ENCODE measurements at regions not wholly inside any gene's neighbourhood (a gene's known extent, or its start where the extent isn't known, plus 50 kb on each side); places are given as distances from the start of the nearest gene placed in this dataset.

DNA sequence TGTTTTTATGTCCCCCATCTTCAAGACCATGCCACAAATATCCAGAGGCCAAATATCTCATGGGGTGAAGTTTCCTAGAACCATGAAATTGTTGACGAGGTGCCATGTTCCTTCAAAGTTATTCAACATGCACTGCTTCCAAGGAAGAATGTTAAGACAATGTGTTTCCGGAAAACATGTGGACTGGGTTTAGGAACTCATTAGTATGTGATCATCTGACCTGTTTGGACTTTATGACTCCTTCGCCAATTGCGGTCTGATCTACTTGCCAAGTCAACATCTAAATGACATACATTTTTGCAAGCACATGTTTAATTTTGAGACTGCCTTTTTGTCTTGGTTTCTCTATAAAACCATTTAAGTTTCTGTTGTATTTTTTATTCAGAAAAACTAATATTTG, 234.8 kb downstream of the MAF start:
- DNase-seq = no peak

DNA sequence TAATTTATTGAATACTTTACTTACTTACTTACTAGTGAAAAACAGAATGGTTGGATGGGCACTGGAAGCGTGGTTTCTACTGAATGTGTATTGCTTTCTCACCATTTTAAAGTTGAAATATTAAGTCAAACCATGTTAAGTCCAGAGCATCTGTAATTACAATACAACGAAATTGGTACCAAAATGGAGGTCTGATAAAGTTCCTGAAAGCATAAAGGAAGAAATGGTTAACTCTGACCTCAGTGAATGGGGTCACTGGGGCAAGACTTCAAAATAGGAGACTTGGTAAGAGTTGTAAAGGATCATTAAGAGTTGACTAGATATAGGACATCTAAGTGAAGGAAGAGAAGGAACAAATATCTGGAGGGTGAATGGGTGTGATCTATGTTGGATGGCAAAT, 237.1 kb downstream of the MAF start:
- no peak for DNase-seq

DNA sequence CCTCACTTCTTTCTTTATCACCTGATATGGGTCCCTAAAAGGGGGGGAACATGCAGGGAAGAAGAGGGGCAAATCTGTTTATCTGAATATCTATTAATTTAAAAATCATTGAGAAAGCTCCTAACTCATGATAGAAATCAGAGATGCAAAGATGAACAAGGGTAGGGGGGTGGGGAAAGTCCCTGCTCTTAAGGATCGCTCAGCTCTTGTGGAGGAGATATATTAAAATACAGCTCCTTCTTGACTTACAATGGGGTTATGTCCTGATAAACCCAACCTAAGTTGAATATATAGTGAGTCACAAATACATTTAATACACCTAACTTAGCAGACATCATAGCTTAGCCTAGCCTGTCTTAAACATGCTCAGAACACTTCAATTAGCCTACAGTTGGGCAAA, 237.5 kb downstream of the MAF start:
- DNase-seq = no peak

DNA sequence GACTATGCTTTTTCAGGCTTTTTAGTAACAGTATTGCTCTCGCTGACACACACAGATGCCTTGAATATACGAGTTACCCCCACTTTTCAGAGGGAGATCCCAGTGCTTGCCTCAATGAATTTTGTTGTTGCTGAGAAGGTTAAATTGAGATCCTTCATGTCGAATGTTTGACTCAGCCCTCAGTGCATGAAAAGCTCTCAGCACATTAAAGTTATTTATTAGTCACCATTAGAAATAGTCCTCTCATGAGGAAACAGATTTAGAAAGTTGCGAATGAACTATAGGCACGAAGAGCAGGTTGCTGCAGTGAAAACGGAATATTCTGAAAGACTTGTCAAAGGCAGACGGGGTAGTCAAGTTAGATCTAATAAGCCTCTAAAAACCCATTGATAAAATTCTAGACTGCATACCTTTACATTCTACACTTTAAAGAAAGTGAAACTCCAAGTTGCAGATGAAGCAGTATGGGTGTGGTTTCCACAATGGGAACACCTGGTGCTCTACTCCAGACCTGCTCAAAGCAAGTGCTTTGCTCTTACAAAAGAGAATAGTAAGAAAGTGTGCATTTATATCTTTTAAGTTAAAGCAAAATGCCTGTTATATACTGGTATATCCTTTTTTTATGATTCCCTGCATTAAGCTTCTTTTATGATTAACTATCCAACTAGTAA, 238.1 kb downstream of the MAF start:
- DNase-seq = no peak

DNA sequence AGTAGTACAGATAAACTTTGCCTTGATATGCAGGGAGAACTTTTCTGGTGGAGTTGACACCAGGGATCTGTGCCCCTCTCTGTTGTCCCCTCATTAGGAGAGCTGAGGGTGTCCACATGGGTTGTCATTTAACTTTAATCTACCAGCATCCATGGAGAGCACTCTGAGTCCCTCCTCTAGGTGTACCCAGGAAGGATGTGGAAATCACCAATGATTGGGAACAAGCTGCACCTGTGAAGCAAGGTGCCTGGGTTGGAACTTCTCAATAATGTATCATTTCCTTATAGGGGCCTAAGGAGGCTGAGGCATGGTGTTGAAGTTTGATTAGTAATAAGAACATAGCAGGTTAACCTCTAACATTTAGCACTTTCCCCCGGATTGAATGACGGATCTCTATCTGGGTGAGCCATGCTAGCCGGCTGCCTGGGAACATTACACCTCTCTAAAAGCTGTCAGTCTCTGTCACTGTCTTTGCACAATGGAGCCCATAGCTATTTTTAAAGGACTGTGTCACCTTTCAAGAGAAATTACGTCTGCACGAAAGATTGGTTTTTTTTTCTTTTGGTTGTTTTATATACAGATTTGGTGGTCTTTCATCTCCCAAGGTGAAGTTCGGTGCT, 239.3 kb downstream of the MAF start:
- DNase-seq = no peak

DNA sequence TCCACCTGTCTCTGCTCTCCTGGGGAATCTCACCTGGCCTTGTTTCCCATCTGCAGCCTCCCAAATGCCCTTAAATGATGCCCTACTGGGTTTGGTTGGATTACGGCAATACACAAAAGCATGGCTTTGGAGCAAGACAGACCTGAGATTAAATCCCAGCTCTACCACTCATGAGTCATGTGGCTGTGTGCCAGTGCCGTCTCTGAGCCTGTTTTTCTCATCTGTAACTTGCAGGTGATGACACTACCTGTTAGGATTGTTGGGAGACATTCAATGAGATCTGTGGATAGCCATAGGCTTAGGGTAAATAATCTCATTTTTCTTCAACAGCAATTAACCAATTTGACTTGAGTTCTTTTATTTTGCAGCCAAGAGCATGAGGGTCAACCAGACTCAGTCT, 240.3 kb downstream of the MAF start:
- no peak for DNase-seq

DNA sequence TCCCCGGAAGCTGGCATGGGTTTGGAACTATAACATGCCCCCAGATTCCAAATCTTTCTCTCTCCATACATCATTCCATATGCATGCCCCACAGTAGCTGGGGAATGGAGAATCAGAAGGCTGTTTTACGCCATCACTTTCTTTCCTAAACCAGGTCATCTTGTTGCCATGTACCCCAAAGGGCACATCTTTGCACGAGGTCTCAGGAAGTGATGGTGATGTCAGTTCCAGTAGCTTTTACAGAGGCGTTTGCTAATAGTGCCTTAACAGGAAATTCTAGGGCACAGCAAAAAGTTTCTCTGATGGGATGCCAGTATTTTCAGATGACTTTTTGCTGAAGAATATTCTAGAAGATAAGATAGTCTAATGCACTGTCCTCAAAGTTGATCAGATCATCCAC, 241.5 kb downstream of the MAF start:
- no peak for DNase-seq

DNA sequence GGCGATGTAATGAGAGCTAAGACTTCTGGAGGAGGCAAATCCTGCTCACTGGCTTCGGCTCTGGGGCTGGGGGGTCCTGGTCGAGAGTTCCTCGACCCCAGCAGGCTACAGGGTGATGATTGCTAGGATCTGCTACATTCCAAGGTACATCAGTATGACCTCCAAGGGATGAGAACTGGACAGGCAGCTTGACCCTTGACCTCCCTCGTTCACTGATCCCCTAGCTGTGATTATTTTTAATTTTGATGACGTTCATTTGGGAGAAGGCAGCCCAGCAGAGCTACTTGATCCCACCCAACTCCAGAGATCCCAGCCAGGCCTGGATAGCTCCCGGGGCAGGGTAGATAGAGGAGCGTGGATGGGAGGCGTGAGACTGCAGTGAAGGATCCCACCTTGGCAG, 242.3 kb downstream of the MAF start:
- DNase-seq = no peak

DNA sequence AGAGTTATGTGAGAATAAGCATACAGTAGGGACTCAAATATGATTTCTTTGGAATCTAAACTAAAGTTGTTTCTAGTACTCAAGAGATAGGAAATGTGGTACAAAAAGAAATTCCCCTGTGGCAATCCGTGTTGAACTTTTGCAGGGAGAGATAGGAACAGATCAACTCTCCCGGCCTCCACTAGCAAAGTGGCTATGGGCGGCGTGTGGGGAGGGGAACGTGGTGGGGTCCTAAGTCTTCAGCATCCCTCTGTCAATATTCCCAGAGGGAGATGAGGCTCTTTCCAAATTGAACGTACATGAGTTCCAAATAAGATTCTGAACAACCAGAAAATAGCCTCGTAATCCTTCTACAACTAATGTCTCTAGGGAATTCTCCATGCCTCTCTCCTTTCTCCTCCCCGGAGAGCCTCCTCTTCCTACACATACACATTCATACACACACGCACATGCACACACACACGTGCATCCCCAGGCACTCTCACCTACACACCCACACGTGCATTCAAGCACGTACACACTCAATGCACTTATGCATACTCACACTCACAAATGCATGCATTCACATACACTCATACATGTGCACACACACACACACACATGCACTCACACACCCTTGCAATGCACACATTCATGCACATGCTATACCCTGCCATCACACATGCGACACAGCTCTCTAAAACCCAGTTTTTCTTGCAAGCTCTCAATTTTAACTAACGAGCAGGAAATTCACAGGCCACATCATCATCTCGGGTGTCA, 244.8 kb downstream of the MAF start:
- no peak for DNase-seq

DNA sequence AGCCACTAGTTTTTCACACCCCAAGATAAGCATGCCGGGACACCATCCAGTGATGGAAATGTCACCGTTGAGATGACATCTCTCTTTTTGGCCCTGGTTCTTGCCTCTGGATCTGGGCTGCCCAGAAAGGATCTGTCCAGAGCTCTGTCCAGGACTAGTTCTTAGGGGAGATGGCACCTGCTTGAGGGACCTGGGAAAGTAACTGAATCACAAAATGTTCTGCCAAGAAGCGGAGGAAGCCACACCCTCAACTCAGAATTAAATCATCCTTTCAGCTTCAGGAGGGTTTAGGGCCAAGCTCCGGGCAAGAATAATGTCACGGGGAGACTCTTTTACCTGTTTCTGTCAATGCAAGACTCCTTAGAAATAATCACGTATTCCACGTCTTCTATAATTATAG, 248.6 kb downstream of the MAF start:
- no peak for DNase-seq

DNA sequence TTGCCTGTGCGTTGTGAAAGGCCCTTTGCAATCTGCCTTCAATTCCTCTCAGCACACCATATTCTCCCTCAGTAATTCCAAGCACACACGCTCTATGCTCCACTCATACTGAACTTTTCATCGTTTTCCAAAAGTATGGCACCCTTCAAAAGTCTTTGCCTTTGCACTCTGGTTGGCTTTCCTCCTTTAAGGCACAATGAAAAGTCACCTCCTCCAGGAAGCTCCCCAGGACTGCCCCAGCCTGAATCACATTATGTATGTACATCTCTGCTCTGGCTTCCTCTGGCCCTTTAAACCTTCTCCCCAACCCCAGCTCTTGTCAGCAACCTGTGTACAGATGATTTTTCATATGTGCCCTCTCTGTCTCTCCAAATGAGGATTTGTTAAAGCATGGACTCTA, 250.7 kb downstream of the MAF start:
- DNase-seq = no peak

DNA sequence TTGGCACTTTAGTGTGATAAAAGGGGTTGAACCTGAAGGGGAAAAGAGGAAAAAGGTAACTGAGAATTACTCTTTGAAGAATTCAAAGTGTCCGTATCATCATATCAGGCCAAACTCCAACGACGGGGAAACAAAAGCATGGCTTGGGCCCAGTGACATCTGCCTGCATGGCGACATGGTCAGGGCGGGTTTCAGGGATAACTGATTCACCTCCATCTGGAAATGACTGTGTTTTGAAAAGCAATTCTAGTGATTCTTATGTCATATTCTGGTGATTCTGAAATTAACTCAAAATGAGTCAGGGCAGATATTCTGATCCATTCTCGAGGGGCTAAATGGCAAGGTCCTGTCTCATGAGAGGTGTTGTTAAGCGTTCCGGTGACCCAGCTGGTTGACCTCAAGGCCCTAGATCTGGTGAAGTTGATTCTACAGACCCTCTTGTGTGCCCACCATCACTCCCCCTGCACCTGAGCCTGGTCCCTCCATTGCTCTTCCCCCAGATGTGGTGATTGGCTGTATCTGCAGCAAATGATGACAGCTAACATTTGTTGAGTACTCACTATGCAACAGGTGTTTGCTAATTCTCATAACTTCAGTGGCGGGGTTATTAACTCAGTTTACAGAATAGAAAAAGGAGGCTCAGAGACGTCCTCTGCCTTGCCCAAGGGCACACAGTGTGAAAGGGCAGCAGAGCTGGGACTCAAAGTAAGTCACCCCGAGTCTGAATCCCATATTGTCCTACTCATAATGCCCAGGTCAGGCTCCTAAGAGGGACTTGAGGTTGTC, 251.8 kb downstream of the MAF start:
- DNase-seq = no peak

DNA sequence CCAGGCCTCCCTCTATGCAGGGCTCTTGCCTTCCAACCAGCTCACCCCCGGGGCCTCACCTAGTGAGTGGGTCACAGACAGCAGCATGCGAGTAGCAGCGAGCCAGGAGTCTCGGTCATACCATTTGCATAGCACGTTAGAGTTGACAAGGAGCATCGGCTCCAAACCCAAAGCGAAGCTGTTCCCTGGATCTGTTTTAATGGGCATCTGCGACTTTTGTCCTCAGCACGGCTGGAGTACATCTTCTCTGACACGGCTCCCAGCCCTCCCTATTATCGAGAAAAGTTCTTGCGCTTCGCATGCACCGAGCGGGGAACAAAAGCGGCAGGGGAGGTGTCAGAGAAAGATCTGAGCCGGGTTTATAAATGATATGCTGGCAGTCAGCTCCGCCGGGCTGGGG, 253.3 kb downstream of the MAF start:
- no peak for DNase-seq

DNA sequence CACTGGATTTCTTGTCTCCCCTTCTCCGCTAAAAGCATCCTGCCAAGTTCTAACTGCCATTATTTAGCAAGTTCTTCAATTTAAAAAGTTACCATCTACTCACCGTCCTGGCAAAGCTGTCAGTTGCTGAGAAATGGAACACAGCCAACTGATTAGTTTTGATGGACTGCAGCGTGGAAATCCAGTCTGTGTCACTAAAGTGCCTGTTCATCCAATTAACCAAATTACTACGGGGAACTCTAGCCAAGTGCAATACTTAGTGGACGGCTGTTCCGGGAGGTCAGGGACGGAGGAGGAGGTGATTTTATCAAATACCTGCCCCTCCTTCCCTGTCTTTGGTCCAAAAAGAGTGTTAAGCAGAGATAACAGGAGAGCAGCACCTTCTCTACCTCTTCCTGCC, 260.7 kb downstream of the MAF start:
- DNase-seq = no peak

DNA sequence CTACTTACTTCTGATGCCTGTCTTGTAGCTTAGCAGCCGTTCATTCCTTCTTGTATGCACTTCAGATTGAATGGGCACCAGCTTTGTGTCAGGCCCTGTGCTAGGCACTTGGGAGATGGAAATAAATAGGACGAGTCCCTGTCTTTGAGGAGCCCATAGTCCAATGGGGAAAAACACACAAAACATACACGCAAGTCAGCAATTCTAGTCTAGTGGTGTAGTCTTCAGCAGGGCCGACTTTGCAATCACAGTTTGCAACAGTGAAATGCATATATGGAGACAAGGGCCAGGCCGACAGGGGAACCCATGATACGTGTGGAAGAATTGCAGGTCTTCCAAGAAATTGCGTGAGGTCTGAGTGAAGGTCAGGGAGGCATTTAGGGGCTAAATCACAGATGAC, 262.6 kb downstream of the MAF start:
- DNase-seq = no peak

DNA sequence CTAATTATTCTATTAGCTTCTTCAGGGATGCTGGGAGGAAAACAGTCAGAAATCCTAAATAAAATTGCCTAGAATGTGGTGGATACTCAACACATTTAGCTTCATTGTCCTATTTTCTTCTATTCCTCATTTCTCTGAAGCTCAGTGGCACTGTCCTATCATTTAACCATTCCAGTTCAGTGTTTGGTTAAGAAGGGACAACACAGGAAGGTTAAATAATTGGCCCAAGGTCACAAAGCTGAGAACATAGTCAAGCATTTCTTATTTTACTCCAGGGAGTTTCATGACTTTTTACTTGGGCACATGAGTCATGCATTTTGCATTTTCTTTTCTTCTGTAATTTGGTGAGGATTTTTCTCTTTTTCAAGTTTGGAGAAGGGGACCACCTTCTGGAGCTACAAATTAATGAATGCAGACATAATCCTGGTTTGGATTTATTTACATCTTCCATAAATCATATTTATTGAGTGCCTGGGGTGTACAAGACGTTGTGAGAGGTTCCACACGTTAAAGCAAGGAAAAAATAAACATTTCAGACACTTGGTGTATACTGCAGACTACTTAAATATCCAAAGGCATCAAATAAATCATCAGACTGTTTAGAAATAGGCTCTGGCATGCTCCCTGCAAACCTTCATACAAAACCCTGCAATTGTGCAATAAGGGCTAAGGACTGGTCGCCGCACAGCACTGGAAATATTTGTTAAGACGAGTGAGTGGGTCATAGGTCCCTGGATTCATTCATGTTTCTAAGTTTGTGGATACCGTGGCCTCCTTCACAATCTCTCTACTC, 263.9 kb downstream of the MAF start:
- DNase-seq = no peak

DNA sequence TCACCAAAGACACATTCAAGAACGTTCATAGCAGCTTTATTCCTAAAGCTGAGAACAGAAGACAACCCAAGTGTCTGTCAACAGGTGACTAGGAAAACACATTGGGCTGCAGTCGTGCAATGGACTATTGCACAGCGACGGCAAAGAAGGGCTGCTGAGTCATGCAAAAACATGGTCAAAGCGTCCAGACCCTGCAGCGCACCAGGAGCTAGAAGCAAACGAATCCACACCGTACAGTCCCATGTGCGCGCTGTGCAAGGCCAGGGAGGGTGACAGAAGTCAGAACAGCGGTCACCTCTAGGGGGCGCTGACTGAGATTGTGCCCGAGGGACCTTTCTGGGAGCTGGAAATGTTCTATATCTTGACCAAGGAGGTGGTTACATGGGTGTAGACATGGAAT, 266.4 kb downstream of the MAF start:
- no peak for DNase-seq

DNA sequence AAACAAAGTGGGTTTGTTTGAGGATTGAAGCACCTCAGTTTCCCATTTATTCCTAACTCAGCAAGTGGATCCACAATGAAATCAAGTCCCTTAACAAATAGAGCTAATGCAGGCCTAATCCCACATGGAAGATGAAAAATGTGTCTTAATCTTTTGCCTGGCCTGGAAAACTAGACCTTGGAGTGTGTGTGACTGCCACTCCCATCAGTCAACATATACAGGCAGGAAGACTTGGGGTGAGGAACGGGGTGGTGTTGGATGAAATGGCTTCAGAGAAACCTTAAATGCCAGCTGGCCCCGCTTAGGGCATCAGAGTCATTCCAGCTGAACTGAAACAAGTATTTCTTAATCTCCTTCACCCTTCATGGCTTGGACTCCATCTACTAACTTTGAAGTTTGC, 269.5 kb downstream of the MAF start:
- DNase-seq = no peak

DNA sequence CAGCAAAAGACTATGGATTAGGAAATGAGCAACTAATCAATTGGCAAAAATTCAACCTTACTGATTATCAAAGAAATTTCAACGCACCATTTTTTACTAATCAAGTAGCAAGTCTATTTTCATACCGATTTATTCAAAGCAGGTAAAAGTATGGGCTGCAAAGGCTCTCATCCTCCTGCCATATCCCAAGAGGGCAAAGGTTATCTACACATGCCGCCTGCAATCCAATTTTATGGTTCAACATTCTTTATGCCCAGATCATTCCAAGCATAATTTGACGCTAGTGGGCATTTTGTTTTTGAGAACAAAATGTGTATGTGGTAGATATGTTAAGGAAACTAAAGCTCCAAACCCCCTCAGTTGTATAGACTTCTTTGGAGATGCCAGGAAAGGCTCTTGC, 270.6 kb downstream of the MAF start:
- DNase-seq = no peak

DNA sequence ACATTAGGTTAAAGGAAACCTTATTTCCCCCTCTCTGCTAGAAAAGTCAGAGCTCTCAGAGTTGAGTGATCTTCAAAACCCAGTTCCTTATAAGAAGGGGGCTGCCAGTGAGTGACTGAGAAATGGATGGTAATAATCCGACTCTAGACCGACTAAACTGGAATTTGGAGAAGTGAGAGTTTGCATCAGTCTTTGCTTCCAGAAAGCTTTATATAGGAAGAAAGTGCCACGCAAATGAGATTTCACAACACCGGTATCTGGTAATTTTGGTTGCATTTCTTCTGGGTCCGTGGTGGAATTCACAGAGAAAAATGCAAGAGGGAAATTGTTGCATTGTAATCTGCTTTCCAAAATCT, 271.4 kb downstream of the MAF start:
- no peak for DNase-seq

DNA sequence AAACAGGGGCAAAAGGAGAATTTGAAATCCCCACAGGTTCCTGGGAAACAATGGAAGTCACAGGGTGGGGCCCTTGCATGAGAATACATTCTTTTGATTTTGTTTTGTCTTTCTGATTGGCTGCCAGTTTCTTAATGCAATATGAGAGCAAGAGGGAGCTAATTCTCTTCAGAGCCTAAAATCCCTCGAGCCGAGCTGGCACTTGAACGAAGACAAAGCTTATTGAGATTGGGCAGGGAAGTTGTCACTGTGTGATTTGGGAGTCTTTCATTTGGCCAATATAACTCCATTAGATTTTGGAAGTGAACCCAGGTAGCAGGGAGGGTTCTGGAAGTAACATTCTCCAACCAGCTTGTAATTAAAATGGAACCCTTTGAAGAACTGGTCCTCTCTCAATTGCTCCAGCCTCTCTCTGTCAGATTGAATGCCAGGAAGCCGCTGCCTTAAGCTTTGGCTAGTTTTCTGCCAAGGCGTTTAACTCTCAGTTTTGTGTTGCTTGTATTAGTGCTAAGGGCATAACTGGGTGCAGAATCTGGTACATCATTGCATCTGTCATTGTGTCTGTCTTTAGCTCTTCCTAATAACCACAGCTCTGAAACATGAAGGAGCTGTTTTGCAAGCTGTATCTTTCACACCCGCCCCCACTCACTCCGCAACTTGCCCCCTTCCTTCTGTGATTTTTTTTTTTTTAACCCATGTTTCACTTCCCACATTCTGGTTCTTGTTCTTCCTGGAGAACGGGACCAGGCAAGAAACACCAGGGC, 272.0 kb downstream of the MAF start:
- no peak for DNase-seq

DNA sequence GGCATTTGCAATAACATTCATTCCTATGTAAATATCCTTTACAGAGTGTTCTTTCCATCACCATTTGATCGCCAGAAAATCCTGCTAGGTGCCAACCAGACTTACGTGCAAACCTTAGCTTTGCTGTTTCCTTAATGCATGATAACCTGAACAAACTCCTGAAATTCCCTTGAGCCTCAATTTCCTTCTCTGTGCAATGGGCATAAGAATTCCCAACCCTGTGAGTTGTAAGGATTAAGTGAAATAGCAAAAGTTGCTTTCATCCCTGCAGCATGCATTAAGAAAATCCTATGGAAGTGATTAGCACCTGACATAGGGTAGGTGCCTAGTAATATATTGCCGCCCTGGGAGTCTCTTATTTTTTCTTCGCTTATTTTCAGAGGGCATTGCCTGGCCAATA, 272.7 kb downstream of the MAF start:
- no peak for DNase-seq

Data from GF-D8 (cell line).